ENCODE measurements at regions not wholly inside any gene's neighbourhood (a gene's known extent, or its start where the extent isn't known, plus 50 kb on each side); places are given as distances from the start of the nearest gene placed in this dataset.

DNA sequence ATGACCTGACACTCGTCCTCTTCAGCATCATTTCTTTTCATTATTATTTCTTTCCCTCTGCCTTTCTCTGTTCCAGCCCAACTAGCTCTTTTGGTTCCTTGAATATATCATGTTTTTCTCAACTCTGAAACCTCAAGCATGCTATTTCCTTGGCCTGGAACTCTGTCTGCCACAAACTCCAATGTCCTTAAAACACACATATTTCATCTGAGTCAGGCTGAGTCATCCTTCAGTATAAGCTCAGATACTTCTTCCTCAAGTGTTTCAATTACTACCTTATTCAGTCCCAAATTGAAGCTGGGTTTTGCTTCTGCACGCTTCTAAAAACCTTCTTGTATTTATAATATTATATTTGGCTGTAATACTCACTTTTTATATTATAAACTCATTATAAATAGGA lies 424.2 kb downstream of the PDGFC start:
- peak; percentile 87 for DNase-seq (ENCODE audit: low read depth)
- H3K4me3 ChIP-seq (replicated peaks; ENCODE audit: low read depth, low read length): no peak overlapping the region
- TF ChIP-seq, protein P1, sequence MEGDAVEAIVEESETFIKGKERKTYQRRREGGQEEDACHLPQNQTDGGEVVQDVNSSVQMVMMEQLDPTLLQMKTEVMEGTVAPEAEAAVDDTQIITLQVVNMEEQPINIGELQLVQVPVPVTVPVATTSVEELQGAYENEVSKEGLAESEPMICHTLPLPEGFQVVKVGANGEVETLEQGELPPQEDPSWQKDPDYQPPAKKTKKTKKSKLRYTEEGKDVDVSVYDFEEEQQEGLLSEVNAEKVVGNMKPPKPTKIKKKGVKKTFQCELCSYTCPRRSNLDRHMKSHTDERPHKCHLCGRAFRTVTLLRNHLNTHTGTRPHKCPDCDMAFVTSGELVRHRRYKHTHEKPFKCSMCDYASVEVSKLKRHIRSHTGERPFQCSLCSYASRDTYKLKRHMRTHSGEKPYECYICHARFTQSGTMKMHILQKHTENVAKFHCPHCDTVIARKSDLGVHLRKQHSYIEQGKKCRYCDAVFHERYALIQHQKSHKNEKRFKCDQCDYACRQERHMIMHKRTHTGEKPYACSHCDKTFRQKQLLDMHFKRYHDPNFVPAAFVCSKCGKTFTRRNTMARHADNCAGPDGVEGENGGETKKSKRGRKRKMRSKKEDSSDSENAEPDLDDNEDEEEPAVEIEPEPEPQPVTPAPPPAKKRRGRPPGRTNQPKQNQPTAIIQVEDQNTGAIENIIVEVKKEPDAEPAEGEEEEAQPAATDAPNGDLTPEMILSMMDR (IDR thresholded peaks at IDR 0.05; ENCODE audit: low read length, missing control alignments): no peak

DNA sequence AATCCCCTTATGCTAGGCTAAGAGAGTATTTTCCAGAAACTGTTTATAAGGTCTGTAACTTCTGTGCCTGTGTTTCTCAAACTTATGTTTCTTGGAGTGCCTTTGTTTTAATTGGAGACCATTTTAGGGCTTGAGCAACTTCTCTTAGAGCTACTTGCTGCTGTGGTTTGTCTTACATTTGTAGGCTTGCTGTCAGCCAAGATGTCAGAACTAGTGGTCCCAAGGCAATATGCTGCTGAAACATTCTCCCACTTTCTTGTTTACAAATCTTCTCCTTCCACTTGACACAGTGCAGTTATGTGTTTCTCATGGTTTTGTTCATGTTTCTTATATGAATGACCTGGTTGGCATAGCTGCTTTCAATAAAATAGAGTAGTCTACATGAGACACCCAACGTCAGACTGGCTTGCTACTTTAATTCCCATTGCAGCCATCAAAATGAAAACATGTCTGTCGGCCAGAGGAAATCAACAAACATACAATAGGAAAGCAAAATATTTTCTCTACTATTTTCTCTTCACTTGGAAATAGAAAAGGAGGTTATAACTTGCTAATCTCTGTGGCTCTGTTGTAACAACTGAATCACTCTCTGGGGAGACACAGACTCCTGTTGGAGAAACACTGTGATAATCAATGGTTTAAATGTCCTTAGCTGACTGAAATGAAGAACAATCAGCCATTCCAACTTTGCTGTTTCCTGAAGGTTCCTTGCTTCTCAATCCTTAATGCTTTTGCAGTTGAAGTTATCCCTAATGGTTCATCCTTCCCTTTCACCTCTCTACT lies 426.4 kb downstream of the PDGFC start:
- no peak overlapping the region for H3K4me3 ChIP-seq (replicated peaks; ENCODE audit: low read depth, low read length)
- TF ChIP-seq, protein P1 (IDR thresholded peaks at IDR 0.05; ENCODE audit: low read length, missing control alignments): no peak
- peak; percentile 42 for DNase-seq (ENCODE audit: low read depth)

DNA sequence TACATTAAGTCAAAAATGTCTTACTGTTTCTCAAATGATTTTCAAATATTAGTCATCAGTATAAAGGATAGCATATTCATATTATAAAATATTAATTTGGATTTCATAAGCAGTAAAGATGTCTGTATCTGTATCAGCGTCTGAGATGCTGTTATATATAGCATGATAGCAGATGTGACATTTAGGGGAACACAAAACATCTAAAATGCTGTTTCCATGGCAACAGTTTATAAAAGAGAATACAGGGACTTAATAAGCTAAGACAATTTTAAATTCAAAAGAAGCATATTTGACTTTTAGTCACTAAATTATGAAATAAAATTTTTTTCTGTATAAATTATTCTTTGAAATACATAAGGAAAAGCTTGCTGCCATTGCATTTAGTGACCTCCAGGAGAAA lies 432.2 kb downstream of the PDGFC start:
- H3K4me3 ChIP-seq (replicated peaks; ENCODE audit: low read depth, low read length): no peak overlapping the region
- DNase-seq (ENCODE audit: low read depth): no peak

DNA sequence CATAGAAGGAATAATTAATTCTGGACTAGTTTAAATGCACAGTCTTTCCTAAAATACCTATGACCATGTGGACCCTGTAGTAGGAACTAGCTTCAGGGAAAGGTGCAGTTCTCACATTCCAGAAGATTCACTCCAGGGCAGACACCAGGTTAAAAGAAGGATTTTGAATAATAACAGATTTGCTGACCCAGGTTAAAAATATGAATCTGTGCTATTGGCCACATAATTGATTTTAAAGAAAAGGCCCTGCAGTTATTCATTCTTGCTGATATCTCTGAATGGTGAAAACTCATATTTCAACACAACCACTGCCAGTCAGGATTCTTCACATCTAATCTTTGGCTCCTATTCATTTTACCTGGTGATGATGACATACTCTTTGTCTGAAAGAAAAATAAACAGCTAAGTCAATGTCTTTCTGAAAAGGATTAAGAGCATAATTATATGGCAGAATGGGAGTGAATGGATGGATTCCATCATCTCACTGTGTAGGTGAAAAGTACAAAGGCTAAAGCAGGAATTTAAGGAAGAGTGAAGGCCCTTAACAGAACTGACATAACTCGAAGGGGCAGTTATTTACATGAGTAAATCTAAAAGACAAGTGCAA lies 432.8 kb downstream of the PDGFC start:
- no peak overlapping the region for H3K4me3 ChIP-seq (replicated peaks; ENCODE audit: low read depth, low read length)
- no peak for DNase-seq (ENCODE audit: low read depth)
- TF ChIP-seq, protein P1 (IDR thresholded peaks at IDR 0.05; ENCODE audit: low read length, missing control alignments): no peak

More for the DNA sequence above, 432.2 kb downstream of the PDGFC start:
- TF ChIP-seq, protein P1 (IDR thresholded peaks at IDR 0.05; ENCODE audit: low read length, missing control alignments): no peak

DNA sequence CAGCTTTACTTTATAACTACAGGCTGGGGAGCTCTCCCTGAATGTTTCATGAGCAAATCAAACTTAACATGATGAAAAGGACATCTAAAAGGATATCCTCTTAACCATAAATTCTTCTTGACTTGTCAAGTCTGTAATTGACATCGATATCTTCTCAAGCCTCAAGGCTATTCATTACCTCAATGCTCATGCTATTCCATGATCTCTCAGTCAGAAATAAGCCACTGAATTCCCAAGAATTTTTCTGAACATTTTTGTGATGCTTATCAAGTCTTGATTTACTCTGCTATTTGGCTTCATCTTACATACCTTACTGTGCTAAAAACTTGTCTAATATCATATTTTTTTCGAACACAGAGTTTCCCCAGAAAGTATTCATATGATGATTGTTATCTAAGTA lies 433.4 kb downstream of the PDGFC start:
- no peak for DNase-seq (ENCODE audit: low read depth)
- no peak overlapping the region for H3K4me3 ChIP-seq (replicated peaks; ENCODE audit: low read depth, low read length)
- TF ChIP-seq, protein P1 (IDR thresholded peaks at IDR 0.05; ENCODE audit: low read length, missing control alignments): no peak

DNA sequence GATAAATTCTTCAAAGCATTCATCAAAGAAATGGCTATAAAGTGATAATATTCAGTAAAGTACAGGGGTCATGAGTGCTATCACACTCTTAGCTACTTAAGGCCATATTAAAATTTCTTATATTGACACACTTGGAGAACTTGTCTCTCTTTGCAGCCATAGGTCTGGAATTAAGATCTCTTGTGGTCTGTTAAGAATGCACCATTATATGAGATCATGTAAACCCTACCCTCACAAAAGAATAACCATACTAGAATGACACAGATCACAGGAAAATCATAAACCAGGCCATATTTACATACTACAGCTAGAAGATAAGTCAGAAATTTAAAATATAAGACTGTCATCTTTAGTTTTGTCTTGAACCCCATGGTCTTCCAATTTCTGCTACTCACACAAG lies 434.3 kb downstream of the PDGFC start:
- TF ChIP-seq, protein P1 (IDR thresholded peaks at IDR 0.05; ENCODE audit: low read length, missing control alignments): no peak
- DNase-seq (ENCODE audit: low read depth): no peak
- no peak overlapping the region for H3K4me3 ChIP-seq (replicated peaks; ENCODE audit: low read depth, low read length)

All from fibroblast of pulmonary artery (primary cell).